ENCODE measurements at regions not wholly inside any gene's neighbourhood (a gene's known extent, or its start where the extent isn't known, plus 50 kb on each side); places are given as distances from the start of the nearest gene placed in this dataset.

- no peak for TF ChIP-seq CTCF (IDR thresholded peaks at IDR 0.05; ENCODE audit: insufficient read depth, low read length)
- TF ChIP-seq POLR2AphosphoS5 (IDR thresholded peaks at IDR 0.05; ENCODE audit: low read depth), result no peak
- TF ChIP-seq SPI1 (IDR thresholded peaks at IDR 0.05; ENCODE audit: borderline replicate concordance, low read depth), result no peak
Measured at GRCh38 chr2:88810017-88810416, 118.5 kb downstream of the RPIA start.

All from HL-60 (cell line).